ENCODE measurements at regions not wholly inside any gene's neighbourhood (a gene's known extent, or its start where the extent isn't known, plus 50 kb on each side); places are given as distances from the start of the nearest gene placed in this dataset.
"Not testable (repeated sequence)": the region's sequence is repeated elsewhere in the genome, so short reads cannot be mapped to it uniquely, and the experiment has no call there.

DNA sequence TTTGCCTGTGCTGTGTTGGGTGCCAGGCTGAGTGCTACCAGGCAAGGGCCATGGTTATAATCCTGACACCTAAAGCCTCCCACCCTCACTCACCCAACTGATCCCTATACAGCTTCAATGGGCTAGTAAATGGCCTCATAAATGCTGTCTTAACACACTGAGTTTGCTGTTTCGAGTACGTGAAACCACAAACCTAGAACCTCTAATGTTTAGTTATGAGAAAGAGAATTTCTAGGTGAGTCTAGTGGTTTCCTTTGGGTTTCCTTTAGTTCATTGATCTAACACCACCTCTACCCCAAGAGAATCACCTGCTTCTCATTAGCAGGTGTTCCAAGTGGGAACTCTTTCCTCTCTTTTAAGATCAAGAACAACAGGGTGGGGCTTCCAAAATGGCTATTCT is 172.0 kb downstream of the MC4R start:
- DNase-seq, result no peak

- no peak for DNase-seq
Observed at GRCh38 chr18:60199505-60199904, 173.1 kb downstream of the MC4R start.

DNA sequence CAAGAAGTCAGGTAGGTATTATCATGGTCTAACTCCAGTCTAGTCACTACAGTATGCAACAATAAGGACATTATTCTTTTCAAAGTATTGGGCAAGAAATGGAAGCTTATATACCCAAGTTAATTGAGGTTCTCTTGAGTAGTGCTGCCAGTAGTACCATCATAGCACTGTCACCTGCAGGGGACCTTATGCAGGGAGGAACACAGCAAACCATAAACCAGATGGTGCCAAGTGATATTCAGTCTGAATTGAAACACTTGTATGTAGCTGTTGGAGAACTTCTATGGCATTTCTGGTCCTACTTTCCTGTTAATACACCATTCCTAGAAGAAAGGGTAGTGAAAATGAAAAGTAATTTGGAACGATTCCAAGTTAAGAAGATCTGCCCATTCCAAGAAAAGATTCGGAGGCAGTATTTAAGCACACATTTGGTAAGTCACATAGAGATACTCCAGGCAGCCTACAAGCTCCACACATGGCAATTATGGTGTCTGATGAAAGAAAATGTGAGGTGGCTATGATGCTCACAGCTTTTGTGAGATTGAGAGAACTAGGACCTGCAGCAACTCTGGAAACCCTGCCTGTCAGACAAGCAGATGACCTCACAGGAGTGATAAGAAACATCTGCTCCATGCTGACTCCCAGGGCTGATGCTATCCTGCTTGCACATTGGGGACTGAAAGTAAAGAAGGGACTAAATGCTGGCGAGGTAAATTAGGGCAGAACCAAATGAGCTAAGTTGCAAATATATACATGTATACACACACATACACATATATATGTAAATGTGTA is 174.7 kb downstream of the MC4R start:
- DNase-seq, result no peak

DNA sequence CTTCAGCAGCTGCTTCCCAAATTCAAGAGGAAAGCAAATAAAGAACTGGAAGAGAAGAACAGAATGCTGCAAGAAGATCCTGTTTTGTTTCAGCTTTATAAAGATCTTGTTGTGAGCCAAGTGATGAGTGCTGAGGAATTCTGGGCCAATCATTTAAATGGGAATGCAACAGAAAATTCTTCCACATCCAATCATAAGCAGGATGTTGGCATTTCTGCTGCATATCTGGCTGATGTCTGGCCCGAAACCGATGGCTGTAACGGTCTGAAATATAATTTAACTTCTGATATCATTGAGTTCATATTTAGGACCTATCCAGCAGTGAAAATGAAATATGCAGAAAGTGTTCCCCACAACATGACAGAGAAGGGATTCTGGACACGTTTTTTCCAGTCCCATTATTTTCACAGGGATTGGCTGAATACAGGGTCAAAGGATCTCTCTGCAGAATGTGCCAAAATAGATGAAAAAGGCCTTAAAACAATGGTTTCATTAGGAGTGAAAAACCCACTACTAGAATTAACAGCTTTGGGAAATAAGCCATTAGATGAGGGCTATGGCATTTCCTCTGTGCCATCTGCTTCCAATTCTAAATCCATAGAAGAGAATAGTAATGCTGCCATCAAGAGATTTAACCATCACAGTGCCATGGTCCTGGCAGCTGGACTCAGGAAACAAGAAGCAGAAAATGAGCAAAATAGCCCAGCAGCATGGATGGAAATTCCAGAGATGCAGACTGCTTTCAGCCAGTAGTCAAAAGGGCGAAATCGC is 175.6 kb downstream of the MC4R start:
- no peak for DNase-seq

GRCh38 chr18:60193780-60194179 is 178.8 kb downstream of the MC4R start:
- DNase-seq, result no peak

DNA sequence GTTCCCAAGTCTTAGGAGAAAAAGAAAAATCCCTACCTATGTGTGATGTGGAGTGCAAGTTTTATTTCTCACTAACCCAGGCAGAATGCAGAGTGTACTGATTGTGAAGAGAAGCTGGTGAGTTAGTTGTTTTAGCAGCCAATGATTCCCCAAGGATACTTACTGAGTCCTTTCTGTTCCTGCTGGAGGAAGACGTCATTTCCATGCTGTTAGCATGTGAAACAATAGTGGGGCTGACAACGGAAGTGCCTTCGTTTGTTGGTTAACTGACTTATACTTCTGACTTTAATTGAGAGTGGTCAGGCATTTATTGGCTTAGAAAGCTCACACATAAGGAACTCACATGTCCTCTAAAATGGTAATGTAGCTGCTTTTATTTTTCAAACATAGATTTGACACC is 180.6 kb downstream of the MC4R start:
- no peak for DNase-seq

- DNase-seq, result no peak
Observed at GRCh38 chr18:60189856-60190255, 182.7 kb downstream of the MC4R start.

DNA sequence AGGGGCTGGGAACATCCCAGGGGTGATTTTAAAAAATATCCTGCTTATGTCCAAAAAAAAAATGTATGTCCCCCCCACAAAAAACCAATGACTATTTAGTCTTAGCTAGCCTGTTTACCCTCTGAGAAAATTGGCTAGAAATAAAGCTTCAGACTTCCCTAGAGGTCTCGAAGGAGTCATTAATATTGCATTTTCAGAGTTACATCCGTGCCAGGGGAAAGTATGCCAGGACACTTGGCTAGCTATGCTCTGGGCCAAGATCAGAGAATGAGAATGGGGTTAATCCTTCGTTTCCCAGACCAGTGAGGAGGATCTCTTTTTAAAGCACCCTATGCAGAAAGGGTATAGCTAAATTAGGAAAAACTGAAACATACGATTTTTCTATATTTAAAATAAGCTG is 183.6 kb downstream of the MC4R start:
- no peak for DNase-seq

GRCh38 chr18:60182223-60182622 is 190.4 kb downstream of the MC4R start:
- no peak for DNase-seq

- DNase-seq, result no peak
Observed at GRCh38 chr18:60180671-60181070, 191.9 kb downstream of the MC4R start.

GRCh38 chr18:60178224-60178623 is 194.4 kb downstream of the MC4R start:
- DNase-seq, result not testable (repeated sequence)

DNA sequence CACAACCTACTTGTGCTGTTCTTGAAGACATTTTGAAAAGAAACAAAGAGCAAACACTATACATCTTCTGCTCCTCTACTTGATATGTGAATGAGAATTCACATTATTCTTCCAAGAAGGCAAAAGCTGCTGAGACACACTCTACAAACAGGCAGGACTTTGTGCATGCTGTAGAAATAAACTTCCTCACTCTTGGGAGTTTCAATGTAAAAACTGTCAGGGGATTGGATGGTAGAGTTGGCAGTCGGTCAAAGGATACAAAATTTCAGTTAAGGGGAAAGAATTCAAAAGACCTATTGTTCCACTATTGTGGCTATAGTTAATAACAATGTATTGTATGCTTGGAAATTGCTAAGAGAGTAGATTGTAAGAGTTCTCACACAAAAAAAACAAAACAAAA is 196.3 kb downstream of the MC4R start:
- DNase-seq, result no peak

GRCh38 chr18:60174832-60175231 is 197.7 kb downstream of the MC4R start:
- DNase-seq, result no peak

- DNase-seq, result no peak
Observed at GRCh38 chr18:60172030-60172429, 200.5 kb downstream of the MC4R start.

- DNase-seq, result no peak
Observed at GRCh38 chr18:60163622-60164021, 209.0 kb downstream of the MC4R start.

GRCh38 chr18:60162388-60162787 is 210.2 kb downstream of the MC4R start:
- DNase-seq, result no peak

GRCh38 chr18:60157810-60158209 is 214.8 kb downstream of the MC4R start:
- DNase-seq, result no peak

- DNase-seq, result no peak
Observed at GRCh38 chr18:60153376-60153775, 219.2 kb downstream of the MC4R start.

DNA sequence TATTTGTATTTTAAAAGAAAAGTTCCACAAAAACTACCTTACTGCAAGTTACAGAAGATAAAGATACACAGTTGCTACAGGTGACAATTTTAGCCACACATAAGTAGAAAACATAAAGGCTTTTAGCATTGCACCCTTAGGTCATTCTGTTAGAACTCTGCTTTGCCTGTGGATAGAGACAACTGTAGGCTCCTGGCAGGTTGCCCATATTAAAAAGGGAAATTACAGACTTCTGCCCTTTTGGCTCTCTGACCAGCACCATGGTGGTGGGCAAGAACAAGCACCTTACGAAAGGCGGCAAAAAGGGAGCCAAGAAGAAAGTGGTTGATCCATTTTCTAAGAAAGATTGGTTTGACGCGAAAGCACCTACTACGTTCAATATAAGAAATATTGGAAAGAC is 223.3 kb downstream of the MC4R start:
- DNase-seq, result no peak

DNA sequence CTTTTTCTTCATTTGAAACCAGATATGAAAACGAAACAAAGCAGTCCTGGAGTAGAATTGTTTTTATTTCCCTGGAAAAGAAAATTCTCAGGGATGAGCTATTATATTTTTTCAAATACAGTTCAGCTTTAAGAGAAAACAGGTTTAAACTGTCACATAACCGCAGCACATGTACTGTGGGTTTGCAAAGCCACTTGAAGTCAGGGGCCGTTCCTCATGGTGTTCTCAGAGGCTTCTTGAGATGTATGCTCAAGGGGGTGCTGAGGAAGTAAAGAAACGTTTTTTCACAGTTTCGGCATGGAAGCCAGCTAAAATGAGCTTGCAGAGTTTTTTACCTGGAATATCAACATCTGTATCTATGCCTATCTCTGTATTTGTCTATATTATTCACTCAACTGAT is 225.3 kb downstream of the MC4R start:
- DNase-seq, result no peak

- DNase-seq, result no peak
Observed at GRCh38 chr18:60146220-60146960, 226.2 kb downstream of the MC4R start.

DNA sequence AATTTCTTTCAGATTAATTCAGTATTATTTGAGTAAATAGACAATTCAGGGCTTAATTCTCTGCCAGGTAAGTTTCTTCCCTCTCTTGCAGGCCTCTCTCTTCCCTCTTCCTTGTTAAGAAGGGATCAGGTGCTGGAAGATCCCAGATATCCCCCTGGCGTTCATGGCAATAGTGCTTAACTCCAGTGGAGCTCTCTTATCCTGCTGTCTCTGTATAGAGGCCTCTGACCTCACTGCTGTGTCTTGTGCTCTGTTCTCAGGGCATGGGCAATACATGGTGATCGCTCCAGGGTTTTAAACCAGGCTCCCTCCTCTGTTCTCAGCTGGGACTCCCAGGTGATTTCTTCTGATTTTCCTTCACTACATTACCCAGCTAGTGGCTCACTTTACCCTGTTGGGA is 226.8 kb downstream of the MC4R start:
- no peak for DNase-seq

- DNase-seq, result no peak
Observed at GRCh38 chr18:60134806-60135205, 235.0 kb downstream of the PMAIP1 start.

- no peak for DNase-seq
Observed at GRCh38 chr18:60130284-60130683, 230.5 kb downstream of the PMAIP1 start.

Measured in CD4-positive, alpha-beta T cell treated with Interleukin-15 for 1 hour (primary cell).